Lung (tissue), 11 donors: ENCODE measurements at regions not wholly inside any gene's neighbourhood (a gene's known extent, or its start where the extent isn't known, plus 50 kb on each side); places are given as distances from the start of the nearest gene placed in this dataset.

Experiments
- ATAC-seq: fragments of 200-7000 bp; cut with Tn5 transposase; one replicate; pipeline ENCODE4 v1.9.1; 2020; ENCODE audit warnings: moderate number of reproducible peaks; ENCODE audit not compliant: insufficient read depth, low FRiP score
- DNase-seq, 3 donors: peaks; one replicate each; pipeline ENCODE4 v3.0.0-alpha.2; 2013 to 2017
- H3K27ac ChIP-seq, 2 donors: one replicate each; pipeline ENCODE4 v1.5.1; 2013; ENCODE audit warnings: mild to moderate bottlenecking in 2 of 2, moderate library complexity in 2 of 2, control low read depth in 1 of 2, inconsistent platforms in 1 of 2, low read depth in 1 of 2, low read length in 1 of 2
- H3K27me3 ChIP-seq, 3 donors: one replicate each; pipeline ENCODE4 v1.5.1; 2013; ENCODE audit warnings: low read length in 2 of 3; ENCODE audit not compliant: control insufficient read depth in 3 of 3, insufficient read depth in 3 of 3
- H3K36me3 ChIP-seq, 4 donors: one replicate each; pipeline ENCODE4 v1.5.1; 2013; ENCODE audit warnings: low read length in 4 of 4, mild to moderate bottlenecking in 1 of 4, moderate library complexity in 1 of 4; ENCODE audit not compliant: control insufficient read depth in 4 of 4, insufficient read depth in 4 of 4
- H3K4me1 ChIP-seq, 5 donors: one replicate each; pipeline ENCODE4 v1.5.1; 2013; ENCODE audit warnings: low read length in 5 of 5, mild to moderate bottlenecking in 2 of 5, moderate library complexity in 1 of 5; ENCODE audit not compliant: control insufficient read depth in 5 of 5, insufficient read depth in 5 of 5
- H3K4me3 ChIP-seq: one replicate; pipeline ENCODE4 v1.5.1; 2013; ENCODE audit warnings: mild to moderate bottlenecking, control low read depth, moderate library complexity
- H3K9ac ChIP-seq, 2 donors: one replicate each; pipeline ENCODE4 v1.5.1; 2013; ENCODE audit warnings: low read length in 2 of 2, control low read depth in 1 of 2; ENCODE audit not compliant: insufficient read depth in 1 of 2
- H3K9me3 ChIP-seq, 4 donors: one replicate each; pipeline ENCODE4 v1.5.1; 2013; ENCODE audit warnings: low read length in 3 of 4, mild to moderate bottlenecking in 1 of 4, moderate library complexity in 1 of 4; ENCODE audit not compliant: control insufficient read depth in 4 of 4, insufficient read depth in 3 of 4
- CTCF ChIP-seq: IDR thresholded peaks from 2 replicates; pipeline ENCODE4 v1.5.1; 2012; ENCODE audit warnings: mild to moderate bottlenecking; ENCODE audit errors: control extremely low read depth, extremely low read depth
- WGBS, 2 donors: extraction: QIAGEN DNeasy Blood & Tissue Kit; methylation state at CpG; one replicate each; pipeline ENCODE4 v1.1.7; 2013; 5-methylcytosine and 5-hydroxymethylcytosine counted together
- donor health status: control.
- donor health status: control.
- donor health status: Bipolar disorder and iron deficiency.
- donor health status: healthy.
- donor health status: DM: yes; HTN: yes; CAD: no.

- no peak overlapping the region for H3K4me3 ChIP-seq
- no peak for TF ChIP-seq CTCF
- H3K27me3 ChIP-seq = no peaks in the 10 kb centered on the region
- no peak for ATAC-seq
- WGBS, 2 donors = 93 to 97% methylated on average over 6 of the region's 6 CpGs
- H3K9me3 ChIP-seq = no peaks in the 10 kb centered on the region
- no peak for DNase-seq
- no peak overlapping the region for H3K27ac ChIP-seq
- H3K9ac ChIP-seq = no peak overlapping the region
- H3K4me1 ChIP-seq = peaks cover 0 to 8% (median 0%) of the 10 kb centered on the region in 5 donors
- peaks cover 0 to 61% (median 8%) of the 10 kb centered on the region in 4 donors for H3K36me3 ChIP-seq
Measured at GRCh38 chr3:127033171-127033570, 50.3 kb downstream of the PLXNA1 start.

GRCh38 chr3:127033786-127034185, 50.9 kb downstream of the PLXNA1 start:
- no peaks in the 10 kb centered on the region for H3K27me3 ChIP-seq
- no peak for TF ChIP-seq CTCF
- no peak overlapping the region for H3K4me3 ChIP-seq
- peaks cover 0 to 55% (median 8%) of the 10 kb centered on the region in 4 donors for H3K36me3 ChIP-seq
- peaks cover 0 to 8% (median 0%) of the 10 kb centered on the region in 5 donors for H3K4me1 ChIP-seq
- H3K9ac ChIP-seq = no peak overlapping the region
- no peak overlapping the region for H3K27ac ChIP-seq
- no peaks in the 10 kb centered on the region for H3K9me3 ChIP-seq
- 94 to 97% methylated on average over 17 to 20 of the region's 20 CpGs for WGBS, 2 donors
- no peak for DNase-seq
- ATAC-seq = no peak

- WGBS, 2 donors = 95 to 99% methylated on average over 22 to 30 of the region's 30 CpGs
- H3K9me3 ChIP-seq = no peaks in the 10 kb centered on the region
- DNase-seq = no peak
Measured at GRCh38 chr3:127034195-127034989, 51.5 kb downstream of the PLXNA1 start.

More at GRCh38 chr3:127034195-127034989, 51.5 kb downstream of the PLXNA1 start:
- Histone ChIP-seq H3K27ac (no peak overlapping the region), H3K4me1 (peaks cover 0 to 8% (median 0%) of the 10 kb centered on the region in 5 donors), H3K9ac (no peak overlapping the region), H3K27me3 (no peaks in the 10 kb centered on the region), H3K36me3 (peaks cover 0 to 49% (median 8%) of the 10 kb centered on the region in 4 donors), H3K4me3 (no peak overlapping the region)
- no peak for ATAC-seq
- TF ChIP-seq CTCF = no peak
